ENCODE measurements at regions not wholly inside any gene's neighbourhood (a gene's known extent, or its start where the extent isn't known, plus 50 kb on each side); places are given as distances from the start of the nearest gene placed in this dataset.

GRCh38 chr3:69530554-69530953, 144.7 kb upstream of the FRMD4B start:
- TF ChIP-seq CTCF (IDR thresholded peaks at IDR 0.05) (no peak), POLR2AphosphoS5 (IDR thresholded peaks at IDR 0.05) (no peak), EP300 (IDR thresholded peaks at IDR 0.05) (no peak), POLR2A (IDR thresholded peaks at IDR 0.05) (no peak)
